NCI-H510A treated with DMSO at 0.1 percent for 48 hours (cell line): ENCODE measurements at regions not wholly inside any gene's neighbourhood (a gene's known extent, or its start where the extent isn't known, plus 50 kb on each side); places are given as distances from the start of the nearest gene placed in this dataset.

Experiments
- DNase-seq: peaks from one replicate; lab custom pipeline; 2025; lab: John Stamatoyannopoulos, UW

DNA sequence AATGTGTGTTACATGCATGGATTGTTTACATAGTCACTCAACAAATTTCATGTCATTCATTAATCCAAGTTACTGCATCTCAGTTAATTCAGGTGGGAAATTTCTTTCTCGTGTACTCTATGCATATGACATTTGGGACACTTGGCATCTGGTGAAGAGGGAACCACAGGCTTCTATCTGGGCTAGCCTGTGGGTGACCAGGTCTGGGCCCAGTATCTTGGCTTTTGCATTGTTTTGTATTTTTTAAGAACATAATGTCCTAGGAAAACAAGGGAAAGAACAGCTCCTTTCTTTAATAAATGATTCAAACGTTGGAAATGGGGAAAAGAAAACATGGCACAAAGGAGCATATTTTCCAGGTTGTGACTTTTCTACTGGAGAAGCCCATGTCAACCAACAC lies 331.1 kb downstream of the WDR11 start:
- no peak for DNase-seq

DNA sequence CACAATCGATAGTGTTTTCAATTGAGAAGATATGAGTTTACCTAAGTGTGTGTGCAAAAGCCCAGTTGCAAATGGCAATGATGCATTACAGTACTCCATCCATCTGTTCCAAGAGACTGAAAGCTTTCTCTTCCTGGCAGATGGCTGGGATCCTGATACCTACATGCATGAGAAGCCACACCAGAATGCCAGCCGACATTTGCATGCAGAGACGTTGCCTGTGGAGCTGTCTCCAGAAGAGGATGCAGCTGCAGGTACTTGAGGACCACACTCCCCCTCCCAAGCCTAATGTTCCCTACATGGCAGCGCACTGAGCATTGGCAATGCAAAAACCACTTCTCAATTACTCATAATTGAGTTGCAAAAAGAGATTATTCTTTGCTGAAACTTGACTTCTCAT lies 332.1 kb downstream of the WDR11 start:
- DNase-seq, result peak; percentile 95

DNA sequence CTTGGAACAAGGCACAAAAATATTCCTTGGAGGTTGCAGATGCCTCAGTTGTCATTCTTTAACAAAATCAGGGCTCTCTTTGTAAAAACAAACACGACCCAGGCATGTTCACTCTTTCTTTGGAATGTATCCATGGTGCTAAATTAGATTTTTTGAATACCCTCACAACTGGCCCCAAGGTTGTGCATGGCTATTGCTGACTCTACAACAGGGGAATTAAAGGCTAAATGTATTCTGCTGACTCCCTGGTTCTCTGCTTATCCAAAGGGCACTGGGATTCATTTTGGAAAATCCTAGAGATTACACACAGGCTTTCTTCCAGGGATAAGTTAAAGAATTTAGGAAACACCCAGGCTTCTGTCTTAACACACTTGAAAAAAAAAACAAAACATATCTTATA lies 332.5 kb downstream of the WDR11 start:
- DNase-seq, result no peak

DNA sequence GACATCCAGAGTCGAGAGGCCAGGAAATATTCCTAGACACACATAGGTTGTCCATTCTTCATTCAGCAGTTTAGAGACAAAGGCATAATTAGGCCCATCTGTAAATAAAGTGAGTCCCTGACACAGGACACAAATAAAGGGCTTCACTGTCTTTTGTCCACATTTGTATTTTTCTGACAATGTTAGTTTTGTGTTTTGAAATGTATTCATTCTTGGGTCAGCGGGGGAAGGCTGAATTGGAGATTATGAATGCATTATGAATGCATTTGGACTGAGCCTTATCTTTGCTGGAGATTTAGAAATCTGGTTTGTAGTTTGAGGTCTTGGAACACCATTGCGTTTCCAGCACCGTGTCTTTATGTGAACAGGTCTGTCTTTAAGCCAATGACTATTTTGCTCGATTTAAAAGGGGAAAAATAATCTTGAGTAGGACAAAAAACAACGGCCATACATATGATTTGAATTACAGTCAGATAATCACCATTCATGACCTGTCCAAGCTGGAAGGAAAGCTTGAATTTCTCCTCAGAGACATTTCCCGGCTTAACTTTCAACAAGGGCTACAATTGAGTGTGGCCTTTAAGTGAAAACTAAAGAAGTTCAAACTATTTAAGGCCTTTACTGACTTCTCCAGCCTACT lies 334.8 kb downstream of the WDR11 start:
- no peak for DNase-seq

DNA sequence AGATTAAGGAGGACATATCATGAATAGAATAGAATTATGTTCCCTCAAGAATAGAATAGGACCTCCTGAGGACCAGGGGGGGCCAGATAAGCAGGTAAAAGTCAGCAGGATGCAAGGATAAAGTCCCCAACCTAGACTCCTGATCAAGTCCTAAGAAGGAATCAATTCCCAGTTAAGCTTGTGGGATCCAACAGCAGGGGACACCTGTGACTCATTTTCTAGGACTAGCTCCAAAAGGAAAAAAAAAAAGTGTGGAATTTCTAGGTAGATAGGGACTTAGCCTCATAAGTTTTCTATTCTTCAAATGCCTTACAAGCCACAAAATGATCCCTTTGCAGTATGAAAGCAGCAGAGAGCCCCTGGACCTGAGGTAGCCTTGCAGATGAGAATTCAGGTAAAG lies 336.2 kb downstream of the WDR11 start:
- no peak for DNase-seq

DNA sequence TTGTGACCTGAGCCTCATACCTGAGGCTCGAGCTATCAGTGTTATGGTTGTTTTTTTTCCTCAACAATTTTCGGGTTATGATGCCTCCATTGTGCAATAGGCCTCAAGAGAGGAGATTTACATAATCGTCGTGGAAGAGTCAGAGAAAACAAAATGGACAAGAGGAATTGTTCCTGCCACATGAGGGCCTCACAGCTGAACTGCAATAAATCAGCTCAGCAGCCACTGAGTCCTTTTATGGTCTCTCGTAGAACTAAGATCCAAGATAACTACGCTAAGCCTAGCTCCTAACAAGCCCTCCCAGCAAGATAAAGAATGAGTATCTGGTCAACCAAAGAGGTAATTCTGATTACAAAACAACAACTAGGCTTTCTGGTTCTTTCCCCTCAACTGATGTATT lies 336.8 kb downstream of the WDR11 start:
- peak; percentile 24 for DNase-seq

DNA sequence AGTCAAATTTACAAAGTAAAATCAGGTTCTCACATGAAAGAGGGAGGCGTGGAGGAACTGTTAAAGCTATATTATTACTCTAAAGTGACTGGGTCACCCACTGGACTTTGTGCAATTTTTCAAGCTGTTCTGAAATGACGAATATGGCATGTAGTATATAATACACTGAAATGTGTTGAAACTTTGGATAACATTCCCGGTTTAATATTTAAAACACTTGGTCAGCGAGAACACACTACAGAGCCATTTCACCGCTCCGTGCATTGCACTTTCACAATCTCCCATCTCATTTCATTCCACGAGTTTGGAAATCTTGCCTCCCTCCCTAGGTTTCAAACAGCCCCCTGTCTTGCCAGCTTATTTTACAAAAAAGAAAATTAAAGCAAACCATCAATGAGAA lies 337.9 kb downstream of the WDR11 start:
- DNase-seq, result no peak

DNA sequence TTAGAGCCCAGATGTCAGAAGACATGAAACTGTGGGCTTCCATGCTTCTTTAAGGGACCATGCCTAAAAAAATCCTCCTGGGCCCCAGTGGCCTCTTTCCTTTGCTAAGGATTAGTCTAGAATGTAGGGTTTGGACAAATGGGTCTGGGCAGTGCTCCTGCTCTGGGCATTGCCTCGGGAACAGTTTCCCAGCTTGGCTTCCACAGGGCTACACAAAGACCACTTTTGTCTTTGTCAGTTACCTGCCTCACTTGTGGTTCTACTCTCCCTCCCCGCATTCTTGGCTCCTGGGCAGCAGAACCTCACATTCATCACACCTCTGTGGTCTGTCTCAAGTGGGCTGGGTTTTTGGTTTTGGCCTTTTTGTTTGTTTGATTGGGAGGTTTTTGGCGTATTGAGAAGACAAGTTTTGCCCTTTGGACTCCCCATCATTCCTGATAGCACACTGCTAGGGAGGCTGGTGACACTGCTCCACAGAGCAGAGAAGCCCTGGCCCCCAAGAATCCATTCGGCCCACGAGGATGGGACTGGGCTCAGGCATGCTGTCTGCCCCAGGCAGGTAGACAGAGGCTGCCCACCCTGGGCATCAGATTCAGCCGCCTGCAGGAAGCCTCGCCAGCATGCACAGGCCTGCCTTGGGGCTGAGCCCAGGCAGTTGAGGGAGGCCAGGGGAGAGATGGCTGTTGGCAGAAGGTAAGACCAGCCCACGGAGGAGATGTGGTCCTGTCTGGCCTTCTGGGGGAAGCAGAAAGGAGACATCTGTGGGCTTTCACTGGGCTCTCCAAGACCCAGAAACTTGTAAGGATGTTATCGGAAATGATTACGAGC lies 343.7 kb downstream of the WDR11 start:
- DNase-seq, result no peak

DNA sequence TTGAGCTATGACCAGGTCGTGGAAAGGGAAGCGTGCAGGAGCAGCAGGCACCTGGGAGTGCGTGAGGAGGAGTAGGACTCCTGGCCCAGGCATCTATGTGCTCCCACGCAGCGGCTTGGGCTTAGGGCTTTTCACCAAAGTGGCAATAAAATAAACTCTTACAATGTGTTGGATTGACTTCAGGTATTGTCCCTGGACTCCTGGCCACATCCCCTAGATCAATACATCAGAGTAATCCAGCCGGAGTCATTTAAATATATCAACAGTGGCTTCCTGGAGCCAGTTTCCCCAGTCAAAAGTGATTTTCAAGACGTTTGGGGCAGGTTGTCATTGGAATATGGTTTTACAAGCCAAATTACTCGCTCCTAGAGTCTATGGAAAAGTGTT lies 344.4 kb downstream of the WDR11 start:
- DNase-seq, result no peak

DNA sequence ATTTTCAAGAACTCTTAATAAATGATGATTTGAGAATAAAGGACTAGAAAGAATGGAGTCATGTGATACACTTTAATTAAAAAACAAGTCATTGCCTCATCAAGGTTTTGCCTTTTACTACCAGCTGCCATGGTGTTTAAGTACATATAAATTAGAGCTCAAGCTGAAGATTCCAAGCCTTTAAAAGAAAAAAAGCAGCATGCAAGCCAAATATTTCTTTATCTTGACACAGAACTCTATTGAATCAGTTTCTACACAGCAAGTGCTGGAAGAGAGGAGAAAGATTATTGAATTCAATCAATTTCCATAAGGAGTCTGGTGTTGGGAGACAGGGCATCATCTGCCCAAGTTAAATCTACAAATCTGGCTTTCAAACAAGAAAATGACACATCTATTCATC lies 347.9 kb downstream of the WDR11 start:
- DNase-seq, result no peak

DNA sequence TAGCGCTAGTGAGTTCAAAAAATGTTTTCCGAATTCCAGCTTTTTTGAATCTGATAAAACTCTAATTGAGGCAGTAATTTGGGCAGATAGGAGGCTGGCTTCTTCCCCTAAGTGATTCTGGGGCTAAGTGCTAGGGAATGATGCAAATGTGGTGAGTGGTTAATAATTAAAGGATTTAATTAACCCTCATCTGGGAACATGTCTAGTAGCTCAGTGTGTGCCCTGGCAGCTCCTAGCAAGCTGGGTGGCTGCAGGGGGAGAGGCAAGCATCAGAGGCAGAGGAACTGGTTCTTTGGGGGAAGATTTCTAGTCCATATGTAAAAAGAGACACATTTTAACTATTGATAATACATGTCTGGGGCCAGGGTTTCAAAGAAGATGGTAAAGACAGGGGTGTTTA lies 354.5 kb downstream of the WDR11 start:
- no peak for DNase-seq

DNA sequence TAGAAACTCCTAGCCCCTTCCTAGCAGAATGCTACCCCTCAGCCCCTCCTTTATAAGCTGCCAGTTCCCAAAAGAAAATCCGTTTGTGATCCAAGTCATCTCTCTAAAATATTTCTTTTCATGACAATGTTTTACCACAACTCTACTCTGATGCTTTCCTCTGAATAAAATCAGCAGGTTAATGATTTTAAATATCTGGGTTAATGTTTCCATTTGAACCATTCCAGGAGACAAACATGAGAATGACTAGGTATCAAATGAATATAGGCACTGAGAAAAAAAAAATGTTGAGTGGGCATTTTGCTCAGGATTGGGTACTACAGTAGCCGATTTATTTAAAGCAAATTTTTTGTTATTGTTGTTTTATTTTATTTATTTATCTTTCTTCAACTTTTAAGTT lies 360.3 kb downstream of the WDR11 start:
- DNase-seq, result no peak

DNA sequence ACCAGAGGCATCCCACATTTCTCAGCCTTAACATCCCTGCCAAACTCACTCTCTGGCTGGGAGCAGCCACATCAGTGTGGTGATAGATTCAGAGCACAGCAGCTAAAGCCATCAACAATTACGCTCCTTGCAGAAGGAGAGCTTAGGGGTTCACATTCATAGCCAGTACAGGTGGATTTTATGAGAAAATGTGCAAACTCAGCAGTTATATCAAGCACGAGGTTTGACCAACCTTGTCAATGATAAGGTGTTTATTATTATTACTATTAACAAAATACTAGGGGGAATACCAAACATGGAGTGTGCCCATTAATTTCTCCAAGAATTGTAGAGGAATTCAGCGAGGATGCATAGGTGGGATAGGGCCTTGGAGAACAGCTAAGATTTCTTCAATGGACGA lies 362.3 kb downstream of the WDR11 start:
- no peak for DNase-seq

DNA sequence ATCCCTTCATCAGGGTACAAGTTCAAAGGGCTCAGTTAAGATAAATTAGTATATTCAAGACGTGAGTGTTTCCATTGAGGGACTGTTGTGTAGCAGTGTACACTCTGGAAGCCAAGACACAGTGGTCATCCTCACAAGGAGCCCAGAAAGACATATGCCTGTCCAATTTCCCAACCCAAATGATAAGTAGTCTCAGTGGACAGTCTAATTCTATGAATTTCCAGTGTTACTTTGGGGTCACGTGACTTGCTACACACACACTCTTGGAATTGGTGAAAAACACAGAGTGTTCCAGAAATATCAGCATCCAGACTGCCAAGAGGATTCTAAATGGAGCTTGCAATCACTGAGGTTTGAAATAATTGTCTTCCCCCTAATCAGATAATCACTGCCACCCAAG lies 365.1 kb downstream of the WDR11 start:
- DNase-seq, result no peak

DNA sequence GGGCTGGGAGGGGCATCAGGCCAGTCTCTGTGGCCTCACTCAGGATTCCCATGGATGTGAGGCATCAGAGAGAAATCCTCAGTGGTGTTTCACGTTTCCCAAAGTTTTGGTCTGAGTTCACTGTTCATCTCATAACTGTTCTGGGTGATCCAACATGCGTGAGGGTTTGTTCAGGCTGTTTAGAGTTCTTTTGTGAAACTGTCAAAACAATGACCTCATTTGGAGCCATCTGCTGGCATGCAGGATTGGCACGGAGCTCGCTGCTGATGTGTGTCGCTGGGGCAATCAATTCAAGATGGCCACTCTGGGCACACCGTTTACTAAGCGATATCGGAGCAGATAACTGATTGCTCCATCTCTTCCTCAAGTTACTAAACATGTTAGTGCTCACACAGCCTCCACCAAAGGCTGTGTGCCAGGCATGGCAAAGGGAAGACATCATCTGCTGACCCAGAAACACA lies 365.6 kb downstream of the WDR11 start:
- DNase-seq, result peak; percentile 45

DNA sequence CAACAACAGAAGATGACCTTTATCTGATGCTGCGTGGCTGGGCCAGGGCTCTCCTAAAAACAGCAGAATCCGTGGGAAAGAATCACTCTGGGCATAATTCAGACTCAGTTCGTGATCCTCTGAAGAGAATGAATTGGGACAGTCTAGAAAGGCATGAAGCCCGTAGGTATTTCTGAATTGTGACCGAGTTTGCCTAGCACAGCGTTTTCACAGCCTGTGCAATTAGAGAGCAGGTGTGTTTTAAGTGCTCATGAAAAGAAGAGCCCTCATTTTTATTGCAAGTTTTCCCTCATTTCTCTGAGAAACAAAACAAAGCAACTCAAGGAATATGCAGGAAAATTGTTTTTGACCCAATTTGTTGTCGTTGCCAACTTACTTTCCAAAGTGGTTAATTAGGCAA lies 366.2 kb downstream of the WDR11 start:
- DNase-seq, result peak; percentile 31

DNA sequence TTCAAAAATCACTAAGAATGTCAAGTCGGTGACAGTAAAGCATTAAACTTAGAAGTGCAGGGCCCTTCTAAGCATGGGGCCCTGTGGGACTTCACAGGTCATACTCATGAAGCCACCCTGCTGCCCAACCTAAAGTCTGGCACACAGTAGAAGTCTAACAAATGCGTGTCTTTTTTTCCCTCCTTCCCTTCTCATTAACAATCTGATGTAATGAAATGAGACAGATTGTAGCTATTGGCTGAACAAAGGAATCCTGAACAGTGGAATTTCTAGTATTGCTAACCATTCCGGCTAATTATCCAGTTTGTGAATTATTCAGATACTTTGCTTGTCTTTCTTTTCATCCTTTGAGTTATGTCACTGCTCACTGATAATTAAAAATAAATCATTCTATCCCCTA lies 369.9 kb downstream of the WDR11 start:
- DNase-seq, result no peak

DNA sequence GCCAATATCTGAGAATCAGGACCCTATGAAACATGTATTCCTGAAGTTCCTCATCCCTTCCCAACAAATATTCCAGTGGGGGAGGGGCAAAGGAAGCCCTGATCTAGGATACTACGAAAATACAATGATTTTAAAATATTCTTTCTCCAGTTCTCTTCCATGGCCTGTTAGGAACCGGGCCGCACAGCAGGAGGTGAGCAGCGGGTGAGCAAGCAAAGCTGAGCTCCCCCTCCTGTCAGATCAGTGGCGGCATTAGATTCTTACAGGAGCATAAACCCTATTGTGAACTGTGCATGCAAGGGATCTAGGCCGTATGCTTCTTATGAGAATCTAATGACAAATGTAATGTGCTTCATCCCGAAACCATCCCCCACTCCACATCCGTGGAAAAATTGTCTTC lies 370.8 kb downstream of the WDR11 start:
- DNase-seq, result no peak

DNA sequence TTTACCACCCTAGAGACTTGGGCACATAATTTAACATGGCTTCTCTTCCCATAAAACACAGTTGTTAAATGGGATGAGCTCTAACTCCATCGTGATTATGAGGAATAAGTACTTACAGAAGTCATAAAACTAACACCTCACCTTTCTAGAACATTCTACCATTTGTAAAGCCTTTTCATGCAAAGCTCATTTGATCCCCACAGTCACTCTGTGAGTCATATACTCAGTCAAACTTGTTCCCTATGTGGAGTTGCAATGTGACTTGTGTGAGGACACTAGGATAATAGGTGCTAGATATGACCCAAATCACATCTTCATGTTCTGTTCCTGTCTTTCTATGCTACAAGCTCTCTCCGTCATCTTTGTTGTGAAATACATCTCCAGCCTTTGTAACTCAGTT lies 371.7 kb downstream of the WDR11 start:
- no peak for DNase-seq

DNA sequence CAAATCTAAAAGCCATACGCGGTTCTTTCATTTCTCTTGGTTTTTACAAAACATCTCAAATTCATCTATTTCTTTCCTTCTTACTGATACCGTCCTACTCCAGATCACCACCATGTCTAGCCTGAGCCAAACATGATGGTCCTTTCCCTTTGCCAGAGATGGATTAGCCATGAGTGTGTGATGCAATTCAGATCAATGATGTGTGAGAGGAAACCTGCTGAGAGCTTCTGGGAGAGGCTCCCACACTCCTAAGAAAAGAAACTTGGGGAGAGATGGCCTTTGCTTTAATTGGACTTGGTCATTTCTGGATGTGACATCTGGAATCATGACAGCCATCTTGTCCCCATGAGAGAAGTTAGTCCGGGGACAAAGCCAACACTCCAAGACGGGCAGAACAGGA lies 367.2 kb downstream of the FGFR2 start:
- no peak for DNase-seq

DNA sequence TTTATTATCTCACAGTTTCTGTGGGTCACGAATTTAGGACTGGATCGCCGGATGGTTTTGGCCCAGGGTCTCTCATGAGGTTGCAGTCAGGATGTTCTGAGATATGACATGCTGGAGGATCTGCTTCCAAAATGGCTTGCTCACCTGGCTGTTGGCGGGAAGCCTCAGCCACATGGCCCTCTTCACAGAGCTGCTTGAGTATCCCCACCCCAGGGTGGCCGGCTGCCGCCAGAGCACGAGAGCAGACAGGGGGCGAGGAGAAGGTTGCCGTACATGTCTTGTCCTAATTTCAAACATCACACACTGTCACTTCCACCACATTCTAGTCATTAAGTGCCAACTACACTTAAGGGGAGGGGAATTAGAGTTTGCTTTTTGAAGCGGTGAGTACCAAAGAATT lies 365.8 kb downstream of the FGFR2 start:
- no peak for DNase-seq

DNA sequence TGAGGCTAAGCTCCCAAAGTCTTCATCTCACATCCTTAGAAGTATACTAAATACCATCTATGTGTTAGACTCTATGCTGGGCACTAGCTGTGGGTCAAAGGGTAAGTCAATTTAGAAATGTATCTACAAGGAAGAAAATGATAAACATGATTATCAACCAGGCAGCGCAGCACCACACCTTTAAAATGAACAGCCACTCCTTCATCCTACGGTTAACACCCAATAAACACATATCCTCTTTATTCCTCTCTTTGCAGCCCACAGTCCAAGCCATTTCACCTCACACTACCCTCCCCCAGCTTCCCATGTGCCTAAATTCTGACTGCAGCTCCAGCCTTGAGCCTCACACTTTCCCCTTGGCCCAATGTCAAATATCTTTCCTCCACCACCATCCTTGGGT lies 362.6 kb downstream of the FGFR2 start:
- no peak for DNase-seq

DNA sequence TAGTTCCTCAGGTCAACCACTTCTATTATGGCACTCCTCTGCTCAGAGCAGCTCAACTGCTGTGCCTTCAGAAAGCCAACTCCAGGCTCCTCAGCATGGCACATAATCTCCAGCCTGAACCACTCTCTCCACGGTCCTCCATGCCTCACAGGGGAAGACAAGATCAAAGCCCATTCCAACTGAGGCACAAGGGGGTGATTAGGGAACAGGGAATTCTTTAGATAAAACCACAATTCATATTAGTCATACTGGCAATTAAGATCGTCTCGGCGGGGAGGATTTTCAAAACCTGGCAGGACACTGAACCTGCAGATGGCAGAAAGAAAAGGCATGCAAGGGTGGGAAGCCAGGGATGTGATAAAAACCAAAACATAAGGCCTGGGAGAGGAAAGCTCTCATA lies 361.6 kb downstream of the FGFR2 start:
- DNase-seq, result no peak

DNA sequence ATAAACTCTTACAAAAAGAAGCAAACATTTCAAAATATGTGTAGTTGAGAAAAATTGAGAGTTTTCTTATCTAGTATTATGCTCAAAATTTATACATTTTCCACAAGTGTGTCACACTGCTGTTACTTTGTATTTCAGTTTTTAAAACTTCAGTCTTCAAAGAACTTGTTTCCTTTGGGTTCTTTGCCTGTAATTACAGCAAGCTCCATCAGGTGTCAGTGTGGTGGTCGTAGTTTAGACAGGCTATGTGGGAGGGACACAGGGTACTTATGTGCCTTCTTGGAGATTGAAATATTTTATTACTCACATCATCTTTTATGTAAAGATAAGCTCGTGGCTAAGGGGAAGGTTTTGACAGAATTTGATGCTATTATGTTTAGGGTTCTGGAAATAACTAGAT lies 360.5 kb downstream of the FGFR2 start:
- DNase-seq, result no peak
